Adipocyte (in vitro differentiated cells): ENCODE measurements at regions not wholly inside any gene's neighbourhood (a gene's known extent, or its start where the extent isn't known, plus 50 kb on each side); places are given as distances from the start of the nearest gene placed in this dataset.

Experiments used
- DNase-seq: peaks from one replicate; pipeline ENCODE4 v3.0.0-alpha.2; 2015; ENCODE audit warnings: low read depth
- H3K27me3 ChIP-seq: replicated peaks from 2 replicates; pipeline ENCODE4 v1.7.0; 2013; ENCODE audit warnings: mild to moderate bottlenecking, low read length, moderate library complexity; ENCODE audit not compliant: control insufficient read depth, insufficient read depth
- H3K36me3 ChIP-seq: 2 replicates; pipeline ENCODE4 v1.7.0; 2013; ENCODE audit warnings: low read length, mild to moderate bottlenecking, moderate library complexity; ENCODE audit not compliant: control insufficient read depth, insufficient read depth, severe bottlenecking
- H3K4me1 ChIP-seq: 2 replicates; pipeline ENCODE4 v1.7.0; 2013; ENCODE audit warnings: mild to moderate bottlenecking, low read length, moderate library complexity; ENCODE audit not compliant: control insufficient read depth, insufficient read depth
- H3K4me3 ChIP-seq: 2 replicates; pipeline ENCODE4 v1.7.0; 2013; ENCODE audit warnings: mild to moderate bottlenecking, low read length, moderate library complexity
- H3K9ac ChIP-seq: 2 replicates; pipeline ENCODE4 v1.7.0; 2013; ENCODE audit warnings: mild to moderate bottlenecking, low read length, moderate library complexity
- H3K9me3 ChIP-seq: 2 replicates; pipeline ENCODE4 v1.7.0; 2013; ENCODE audit warnings: mild to moderate bottlenecking, low read length, moderate library complexity; ENCODE audit not compliant: control insufficient read depth

GRCh38 chr21:14842601-14843000, 222.2 kb downstream of the NRIP1 start:
- peak; percentile 8 for DNase-seq
- Histone ChIP-seq H3K4me1 (peaks cover 5% of the 10 kb centered on the region), H3K36me3 (no peaks in the 10 kb centered on the region), H3K27me3 (no peaks in the 10 kb centered on the region), H3K9me3 (no peaks in the 10 kb centered on the region), H3K4me3 (no peak overlapping the region), H3K9ac (no peak overlapping the region)

DNA sequence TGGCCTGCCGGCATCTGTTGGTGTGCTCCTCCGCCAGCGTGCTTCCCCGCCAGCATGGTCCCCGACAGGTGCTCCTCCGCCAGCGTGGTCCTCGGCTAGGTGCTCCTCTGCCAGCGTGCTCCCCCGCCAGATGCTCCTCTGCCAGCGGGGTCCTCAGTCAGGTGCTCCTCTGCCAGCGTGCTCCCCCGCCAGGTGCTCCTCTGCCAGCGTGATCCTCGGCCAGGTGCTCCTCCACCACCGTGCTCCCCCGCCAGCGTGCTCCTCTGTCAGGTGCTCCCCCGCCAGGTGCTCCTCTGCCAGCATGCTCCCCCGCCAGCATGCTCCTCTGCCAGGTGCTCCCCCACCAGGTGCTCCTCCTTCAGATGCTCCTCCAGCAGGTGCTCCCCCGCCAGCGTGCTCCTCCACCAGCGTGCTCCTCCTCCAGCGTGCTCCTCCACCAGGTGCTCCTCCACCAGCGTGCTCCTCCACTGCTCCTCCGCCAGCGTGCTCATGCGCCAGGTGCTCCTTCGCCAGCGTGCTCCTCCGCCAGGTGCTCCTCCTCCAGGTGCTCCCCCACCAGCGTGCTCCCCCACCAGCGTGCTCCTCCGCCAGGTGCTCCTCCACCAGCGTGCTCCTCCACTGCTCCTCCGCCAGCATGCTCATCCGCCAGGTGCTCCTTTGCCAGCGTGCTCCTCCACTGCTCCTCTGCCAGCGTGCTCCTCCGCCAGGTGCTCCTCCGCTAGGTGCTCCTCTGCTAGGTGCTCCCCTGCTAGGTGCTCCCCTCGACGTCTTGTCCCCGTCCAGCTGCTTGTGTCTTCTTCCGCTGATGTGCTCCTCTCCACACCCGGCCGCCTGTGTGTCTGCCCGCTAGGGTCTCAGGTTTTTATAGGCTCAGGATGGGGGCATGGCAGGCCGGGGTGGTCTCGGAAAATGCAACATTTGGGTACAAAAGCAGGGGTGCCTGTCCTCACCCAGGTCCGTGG, 223.0 kb downstream of the NRIP1 start:
- no peak overlapping the region for H3K9ac ChIP-seq
- no peak overlapping the region for H3K4me3 ChIP-seq
- no peaks in the 10 kb centered on the region for H3K27me3 ChIP-seq
- H3K9me3 ChIP-seq, result no peaks in the 10 kb centered on the region
- no peaks in the 10 kb centered on the region for H3K36me3 ChIP-seq
- peaks cover 5% of the 10 kb centered on the region for H3K4me1 ChIP-seq
- no peak for DNase-seq

- no peak overlapping the region for H3K4me3 ChIP-seq
- peak; percentile 30 for DNase-seq
- no peaks in the 10 kb centered on the region for H3K9me3 ChIP-seq
- H3K27me3 ChIP-seq, result no peaks in the 10 kb centered on the region
- no peaks in the 10 kb centered on the region for H3K36me3 ChIP-seq
- peaks cover 5% of the 10 kb centered on the region for H3K4me1 ChIP-seq
- no peak overlapping the region for H3K9ac ChIP-seq
Measured at GRCh38 chr21:14838400-14838799, 226.4 kb downstream of the NRIP1 start.

GRCh38 chr21:14836950-14837349, 227.8 kb downstream of the NRIP1 start:
- Histone ChIP-seq H3K36me3 (no peaks in the 10 kb centered on the region), H3K4me1 (no peaks in the 10 kb centered on the region), H3K4me3 (no peak overlapping the region), H3K9ac (no peak overlapping the region), H3K9me3 (no peaks in the 10 kb centered on the region), H3K27me3 (no peaks in the 10 kb centered on the region)
- peak; percentile 25 for DNase-seq

DNA sequence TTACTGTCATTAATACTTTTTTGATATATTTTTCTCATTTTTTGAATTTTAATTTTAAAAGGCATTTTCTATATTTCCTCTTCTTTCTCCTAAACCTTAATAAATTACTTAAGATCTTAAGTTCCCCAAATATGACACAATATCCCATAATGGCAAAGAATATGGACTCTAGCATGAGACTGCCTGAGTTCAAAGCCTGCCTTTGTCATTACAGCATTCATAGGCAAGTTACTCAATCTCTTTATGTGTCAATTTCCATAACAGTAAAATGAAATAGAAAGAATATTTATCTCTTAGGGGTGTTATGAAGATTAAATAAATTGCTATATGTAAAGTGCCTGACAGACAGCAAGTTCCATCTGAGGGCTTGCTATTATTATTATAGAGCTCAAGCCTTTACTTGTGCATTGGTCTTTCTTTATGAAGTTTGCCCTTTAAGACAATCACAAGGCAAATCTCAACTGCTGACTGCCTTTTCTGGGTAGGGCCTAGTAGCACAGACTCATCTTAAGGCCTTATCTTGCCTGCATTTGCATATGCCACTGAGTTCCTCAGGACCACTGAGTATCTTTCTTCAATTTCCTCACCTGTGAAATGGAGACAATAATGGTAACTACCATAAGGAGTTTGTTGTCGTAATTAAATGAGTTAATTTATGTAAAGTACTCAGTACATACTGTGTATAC, 231.0 kb downstream of the NRIP1 start:
- Histone ChIP-seq H3K9ac (no peak overlapping the region), H3K4me3 (no peak overlapping the region), H3K4me1 (no peaks in the 10 kb centered on the region), H3K9me3 (no peaks in the 10 kb centered on the region), H3K36me3 (no peaks in the 10 kb centered on the region), H3K27me3 (no peaks in the 10 kb centered on the region)
- no peak for DNase-seq

- H3K4me1 ChIP-seq, result no peaks in the 10 kb centered on the region
- no peak for DNase-seq
- no peaks in the 10 kb centered on the region for H3K36me3 ChIP-seq
- no peaks in the 10 kb centered on the region for H3K27me3 ChIP-seq
- no peak overlapping the region for H3K4me3 ChIP-seq
- no peak overlapping the region for H3K9ac ChIP-seq
- H3K9me3 ChIP-seq, result no peaks in the 10 kb centered on the region
Measured at GRCh38 chr21:14833241-14833640, 231.6 kb downstream of the NRIP1 start.

DNA sequence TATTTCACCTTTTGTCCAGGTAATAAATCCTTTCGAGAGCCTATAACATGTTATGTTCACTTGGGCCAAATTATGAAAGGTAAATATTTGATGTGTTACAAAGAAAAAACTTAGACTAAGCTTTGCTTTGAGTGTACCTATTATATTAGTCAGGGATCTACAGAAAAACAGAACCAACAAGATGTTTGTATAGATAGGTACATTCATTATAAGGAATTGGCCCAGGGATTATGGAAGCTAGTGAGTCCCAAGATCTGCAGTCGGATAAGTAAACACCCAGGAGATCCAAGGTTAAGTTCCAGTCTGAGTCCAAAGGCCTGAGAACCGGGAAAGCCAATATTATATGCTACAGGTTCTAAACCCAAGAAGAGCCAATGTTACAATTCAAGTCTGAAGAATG, 234.5 kb downstream of the NRIP1 start:
- H3K9me3 ChIP-seq, result no peaks in the 10 kb centered on the region
- H3K4me1 ChIP-seq, result no peaks in the 10 kb centered on the region
- no peak overlapping the region for H3K9ac ChIP-seq
- DNase-seq, result no peak
- no peaks in the 10 kb centered on the region for H3K27me3 ChIP-seq
- H3K36me3 ChIP-seq, result no peaks in the 10 kb centered on the region
- no peak overlapping the region for H3K4me3 ChIP-seq

DNA sequence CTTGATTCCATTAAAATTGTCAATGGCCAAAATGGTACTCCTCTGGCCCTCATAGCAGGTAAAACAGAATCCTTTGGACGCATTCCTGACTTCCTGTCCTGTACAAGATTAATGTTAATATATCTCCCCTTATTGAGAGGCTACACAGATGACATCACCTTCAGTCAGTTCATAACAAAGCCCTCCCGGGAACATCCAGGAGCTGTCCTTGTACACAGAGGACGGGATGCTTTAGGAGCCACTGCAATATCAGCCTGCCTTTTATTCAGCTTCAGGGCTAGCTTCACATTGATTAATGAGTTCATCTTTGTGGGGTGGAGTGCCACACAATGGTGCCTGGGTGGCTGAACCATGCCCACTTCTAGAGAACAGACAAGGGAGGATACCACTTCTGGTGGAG, 235.1 kb downstream of the NRIP1 start:
- DNase-seq, result no peak
- H3K36me3 ChIP-seq, result no peaks in the 10 kb centered on the region
- H3K27me3 ChIP-seq, result no peaks in the 10 kb centered on the region
- H3K4me1 ChIP-seq, result no peaks in the 10 kb centered on the region
- H3K9me3 ChIP-seq, result no peaks in the 10 kb centered on the region
- no peak overlapping the region for H3K4me3 ChIP-seq
- no peak overlapping the region for H3K9ac ChIP-seq

- no peak overlapping the region for H3K9ac ChIP-seq
- H3K36me3 ChIP-seq, result no peaks in the 10 kb centered on the region
- H3K9me3 ChIP-seq, result no peaks in the 10 kb centered on the region
- no peak for DNase-seq
- H3K4me1 ChIP-seq, result no peaks in the 10 kb centered on the region
- no peaks in the 10 kb centered on the region for H3K27me3 ChIP-seq
- no peak overlapping the region for H3K4me3 ChIP-seq
Measured at GRCh38 chr21:14827468-14827867, 237.3 kb downstream of the NRIP1 start.

GRCh38 chr21:14826630-14827029, 238.2 kb downstream of the NRIP1 start:
- H3K27me3 ChIP-seq, result no peaks in the 10 kb centered on the region
- no peaks in the 10 kb centered on the region for H3K36me3 ChIP-seq
- H3K9ac ChIP-seq, result no peak overlapping the region
- H3K4me3 ChIP-seq, result no peak overlapping the region
- no peaks in the 10 kb centered on the region for H3K4me1 ChIP-seq
- no peak for DNase-seq
- H3K9me3 ChIP-seq, result no peaks in the 10 kb centered on the region

- Histone ChIP-seq H3K27me3 (no peaks in the 10 kb centered on the region), H3K4me1 (no peaks in the 10 kb centered on the region), H3K9me3 (no peaks in the 10 kb centered on the region), H3K4me3 (no peak overlapping the region), H3K36me3 (no peaks in the 10 kb centered on the region), H3K9ac (no peak overlapping the region)
- no peak for DNase-seq
Measured at GRCh38 chr21:14825514-14825974, 239.3 kb downstream of the NRIP1 start.
